SJCRH30 (cell line): ENCODE measurements at regions not wholly inside any gene's neighbourhood (a gene's known extent, or its start where the extent isn't known, plus 50 kb on each side); places are given as distances from the start of the nearest gene placed in this dataset.

Experiments
- DNase-seq, 2 experiments: peaks; one replicate each; pipeline ENCODE4 v3.0.0-alpha.2; 2015 to 2020
- H3K27ac ChIP-seq: fragments of 250-450 bp; sonication (Bioruptor Pico); 2 replicates; pipeline ENCODE4 v1.5.1; 2020; ENCODE audit warnings: mild to moderate bottlenecking, moderate library complexity
- H3K27me3 ChIP-seq: fragments of 250-450 bp; sonication (Bioruptor Pico); 2 replicates; pipeline ENCODE4 v1.5.1; 2020; ENCODE audit warnings: mild to moderate bottlenecking, moderate library complexity
- H3K36me3 ChIP-seq: fragments of 250-450 bp; sonication (Bioruptor Pico); 2 replicates; pipeline ENCODE4 v1.5.1; 2020; ENCODE audit warnings: mild to moderate bottlenecking, moderate library complexity
- H3K4me1 ChIP-seq: fragments of 250-450 bp; sonication (Bioruptor Pico); 2 replicates; pipeline ENCODE4 v1.5.1; 2020; ENCODE audit warnings: mild to moderate bottlenecking, moderate library complexity
- H3K4me3 ChIP-seq: fragments of 250-450 bp; sonication (Bioruptor Pico); 2 replicates; pipeline ENCODE4 v1.5.1; 2020; ENCODE audit warnings: mild to moderate bottlenecking, moderate library complexity
- H3K9me3 ChIP-seq: fragments of 250-450 bp; sonication (Bioruptor Pico); replicated peaks from 2 replicates; pipeline ENCODE4 v1.5.1; 2020; ENCODE audit warnings: mild to moderate bottlenecking, moderate library complexity

GRCh38 chr4:24637173-24637572 lies 52.8 kb upstream of the DHX15 start:
- no peaks in the 10 kb centered on the region for H3K9me3 ChIP-seq
- H3K27me3 ChIP-seq, result peaks cover 5% of the 10 kb centered on the region; the same call in 1 of the 2 replicates
- H3K4me3 ChIP-seq, result no peak overlapping the region
- H3K36me3 ChIP-seq, result no peaks in the 10 kb centered on the region
- H3K27ac ChIP-seq, result no peak overlapping the region
- no peaks in the 10 kb centered on the region for H3K4me1 ChIP-seq
- no peak for DNase-seq

- Histone ChIP-seq H3K9me3 (no peaks in the 10 kb centered on the region), H3K27me3 (peaks cover 5% of the 10 kb centered on the region; the same call in 1 of the 2 replicates), H3K4me3 (no peak overlapping the region), H3K36me3 (no peaks in the 10 kb centered on the region), H3K4me1 (no peaks in the 10 kb centered on the region; the same call in 1 of the 2 replicates), H3K27ac (no peak overlapping the region)
- DNase-seq, result no peak
Measured at GRCh38 chr4:24638396-24638875, 54.1 kb upstream of the DHX15 start.

DNA sequence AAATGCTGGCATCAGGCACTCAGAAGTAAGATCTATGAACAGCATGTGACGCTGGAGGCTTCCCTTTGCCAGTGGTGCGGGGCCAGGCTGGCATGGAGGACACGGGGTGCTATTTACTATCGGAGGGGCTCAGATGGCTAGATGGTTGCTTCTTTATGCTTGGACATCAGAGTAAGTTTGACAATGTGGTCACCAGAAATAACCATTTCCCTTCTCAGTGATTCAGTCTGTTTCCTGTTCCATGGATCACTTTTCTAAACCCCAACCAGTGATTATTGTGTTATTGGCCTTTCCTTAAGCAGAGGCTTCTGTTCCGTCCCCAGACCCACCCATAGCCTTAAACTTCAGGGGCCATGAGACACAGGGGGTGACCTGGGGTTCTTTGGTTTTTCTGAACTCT lies 55.4 kb upstream of the DHX15 start:
- no peaks in the 10 kb centered on the region for H3K36me3 ChIP-seq
- no peak overlapping the region for H3K27ac ChIP-seq
- no peak overlapping the region for H3K4me3 ChIP-seq
- H3K4me1 ChIP-seq, result no peaks in the 10 kb centered on the region; the same call in 1 of the 2 replicates
- no peaks in the 10 kb centered on the region for H3K9me3 ChIP-seq
- H3K27me3 ChIP-seq, result no peaks in the 10 kb centered on the region; the same call in 1 of the 2 replicates
- no peak for DNase-seq

- DNase-seq, result no peak
- Histone ChIP-seq H3K4me3 (no peak overlapping the region), H3K27ac (no peak overlapping the region), H3K4me1 (no peaks in the 10 kb centered on the region; the same call in 1 of the 2 replicates), H3K9me3 (no peaks in the 10 kb centered on the region), H3K27me3 (no peaks in the 10 kb centered on the region), H3K36me3 (no peaks in the 10 kb centered on the region)
Measured at GRCh38 chr4:24640366-24640765, 56.0 kb upstream of the DHX15 start.

GRCh38 chr4:24642981-24643547 lies 58.7 kb upstream of the DHX15 start:
- H3K4me3 ChIP-seq, result no peak overlapping the region
- H3K27me3 ChIP-seq, result no peaks in the 10 kb centered on the region; the same call in 1 of the 2 replicates
- peak in 1 of 2 experiments; percentile 17 for DNase-seq
- no peaks in the 10 kb centered on the region for H3K36me3 ChIP-seq
- no peaks in the 10 kb centered on the region for H3K9me3 ChIP-seq
- no peaks in the 10 kb centered on the region; the same call in 1 of the 2 replicates for H3K4me1 ChIP-seq
- H3K27ac ChIP-seq, result no peak overlapping the region

DNA sequence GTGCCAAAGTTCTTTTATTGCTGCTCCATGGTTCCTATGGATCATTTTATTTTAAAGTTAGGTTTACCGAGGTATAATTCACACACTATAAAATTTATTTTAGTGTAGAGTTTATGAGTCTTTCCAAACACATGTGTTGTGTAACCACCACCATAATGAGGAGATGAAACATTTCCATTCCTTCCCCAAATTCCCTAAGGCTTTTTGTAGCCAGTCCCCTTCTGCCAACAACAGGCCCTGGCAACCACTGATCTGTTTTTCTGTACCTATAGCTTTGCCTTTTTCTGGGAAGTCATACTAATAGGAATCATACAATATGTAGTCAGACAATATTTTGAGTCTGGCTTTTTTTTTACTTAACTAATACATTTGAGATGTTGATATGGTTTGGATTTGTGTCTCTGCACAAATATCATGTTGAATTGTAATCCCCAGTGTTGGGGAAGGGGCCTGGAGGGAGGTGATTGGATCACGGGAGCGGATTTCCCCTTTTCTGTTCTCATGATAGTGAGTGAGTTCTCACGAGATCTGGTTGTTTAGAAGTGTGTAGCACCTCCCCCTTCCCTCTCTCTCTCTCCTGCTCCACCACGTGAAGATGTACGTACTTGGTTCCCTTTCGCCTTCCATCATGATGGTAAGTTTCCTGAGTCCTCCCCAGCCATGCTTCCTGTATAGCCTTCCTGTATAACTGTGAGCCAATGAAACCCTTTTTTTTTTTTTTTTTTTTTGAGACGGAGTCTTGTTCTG lies 59.6 kb upstream of the DHX15 start:
- DNase-seq, result no peak
- Histone ChIP-seq H3K9me3 (no peaks in the 10 kb centered on the region), H3K27ac (no peak overlapping the region)

DNA sequence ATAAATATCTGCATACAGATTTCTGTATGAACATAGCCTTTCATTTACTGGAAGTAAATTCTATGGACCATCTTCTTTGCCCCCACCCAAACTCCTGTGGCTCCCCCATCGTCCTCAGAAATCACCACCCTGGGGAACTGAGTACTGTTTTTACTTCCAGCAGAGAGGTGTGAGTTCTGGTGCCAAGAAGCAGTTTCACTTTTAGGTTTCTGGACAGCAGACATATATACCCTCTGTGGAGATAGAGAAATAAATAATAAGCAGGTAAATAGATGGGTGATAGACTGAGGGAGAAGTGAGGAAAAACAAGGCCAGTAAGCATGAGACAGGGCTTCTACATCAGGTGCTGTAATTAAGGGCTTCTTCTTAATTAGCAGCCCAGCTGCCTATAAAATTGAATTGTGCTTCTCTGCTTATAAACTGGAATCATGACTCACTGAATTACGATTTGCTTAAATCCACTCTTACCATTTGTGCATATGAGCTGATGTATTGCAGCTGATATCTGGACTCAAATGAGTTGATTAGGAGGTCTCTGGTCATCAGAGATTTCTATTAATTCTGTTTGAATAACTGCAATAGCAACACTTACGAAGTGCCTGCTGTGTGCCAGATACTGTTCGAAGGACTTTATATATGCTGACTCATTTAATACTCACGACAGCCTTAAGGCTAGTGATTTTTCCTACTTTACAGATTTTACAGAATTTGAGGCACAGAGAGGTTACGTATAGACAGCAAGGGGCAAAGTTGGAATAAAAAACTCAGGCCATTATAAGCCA lies 60.8 kb upstream of the DHX15 start:
- no peak for DNase-seq
- Histone ChIP-seq H3K4me1 (no peaks in the 10 kb centered on the region; the same call in 1 of the 2 replicates), H3K27ac (no peak overlapping the region), H3K27me3 (no peaks in the 10 kb centered on the region; the same call in 1 of the 2 replicates), H3K9me3 (no peaks in the 10 kb centered on the region), H3K4me3 (no peak overlapping the region), H3K36me3 (no peaks in the 10 kb centered on the region)

More for the DNA sequence above, 59.6 kb upstream of the DHX15 start:
- Histone ChIP-seq H3K4me3 (no peak overlapping the region), H3K27me3 (no peaks in the 10 kb centered on the region; the same call in 1 of the 2 replicates), H3K4me1 (no peaks in the 10 kb centered on the region; the same call in 1 of the 2 replicates), H3K36me3 (no peaks in the 10 kb centered on the region)

- no peaks in the 10 kb centered on the region for H3K36me3 ChIP-seq
- no peaks in the 10 kb centered on the region; the same call in 1 of the 2 replicates for H3K4me1 ChIP-seq
- DNase-seq, result no peak
- no peak overlapping the region for H3K27ac ChIP-seq
- H3K4me3 ChIP-seq, result no peak overlapping the region
- H3K9me3 ChIP-seq, result no peaks in the 10 kb centered on the region
- H3K27me3 ChIP-seq, result no peaks in the 10 kb centered on the region; the same call in 1 of the 2 replicates
Measured at GRCh38 chr4:24645765-24646550, 61.6 kb upstream of the DHX15 start.

- no peak overlapping the region for H3K27ac ChIP-seq
- no peaks in the 10 kb centered on the region; the same call in 1 of the 2 replicates for H3K4me1 ChIP-seq
Measured at GRCh38 chr4:24646798-24647460, 62.6 kb upstream of the DHX15 start.

DNA sequence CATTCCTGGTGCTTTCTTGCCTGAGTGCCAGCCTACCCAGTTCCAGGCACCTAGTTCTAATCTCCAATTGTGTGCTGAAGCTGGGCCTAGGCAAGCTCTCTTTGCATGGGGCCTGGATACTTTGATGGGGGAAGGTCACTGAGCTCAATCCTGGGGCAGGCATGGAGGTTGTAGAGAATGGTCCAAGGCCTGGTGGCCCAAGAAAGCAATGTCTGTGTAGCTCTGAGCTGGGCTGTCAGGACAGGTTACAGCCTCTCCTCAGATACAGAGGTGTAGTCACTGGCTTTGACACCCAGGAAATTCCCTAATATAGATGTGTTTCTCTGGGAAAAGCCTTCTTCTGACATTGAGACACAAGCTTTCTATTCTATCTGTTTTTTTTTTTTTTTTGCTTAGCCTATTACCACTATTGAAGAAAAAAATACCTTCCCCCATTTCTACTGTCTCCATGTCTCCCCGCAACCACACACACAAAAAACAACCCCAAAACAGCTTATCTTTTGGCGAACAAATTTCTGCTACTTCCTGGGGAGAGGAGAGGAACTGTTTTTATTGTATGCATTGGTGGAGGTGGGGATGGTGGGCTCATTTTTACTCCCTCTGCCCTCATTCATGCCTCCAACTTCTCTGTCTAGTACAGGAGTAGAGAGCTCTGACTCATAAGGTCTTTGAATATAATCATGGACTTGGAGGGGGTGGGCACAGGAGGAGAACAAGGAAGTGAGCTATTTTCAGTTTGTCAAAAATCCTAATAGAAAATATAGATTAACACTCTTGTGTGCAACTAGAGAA lies 66.7 kb upstream of the DHX15 start:
- H3K9me3 ChIP-seq, result no peaks in the 10 kb centered on the region
- DNase-seq, result no peak
- H3K36me3 ChIP-seq, result no peaks in the 10 kb centered on the region
- H3K4me1 ChIP-seq, result no peaks in the 10 kb centered on the region
- no peak overlapping the region for H3K27ac ChIP-seq
- H3K4me3 ChIP-seq, result no peak overlapping the region
- no peaks in the 10 kb centered on the region; the same call in 1 of the 2 replicates for H3K27me3 ChIP-seq

More at GRCh38 chr4:24646798-24647460, 62.6 kb upstream of the DHX15 start:
- no peaks in the 10 kb centered on the region for H3K36me3 ChIP-seq
- no peaks in the 10 kb centered on the region for H3K9me3 ChIP-seq
- H3K27me3 ChIP-seq, result no peaks in the 10 kb centered on the region; the same call in 1 of the 2 replicates
- no peak overlapping the region for H3K4me3 ChIP-seq
- no peak for DNase-seq

GRCh38 chr4:24655326-24655725 lies 71.0 kb upstream of the DHX15 start:
- Histone ChIP-seq H3K27me3 (no peaks in the 10 kb centered on the region), H3K27ac (no peak overlapping the region), H3K4me3 (no peak overlapping the region), H3K9me3 (no peaks in the 10 kb centered on the region), H3K36me3 (no peaks in the 10 kb centered on the region), H3K4me1 (peaks cover 24% of the 10 kb centered on the region)
- DNase-seq, result no peak

GRCh38 chr4:24655971-24656370 lies 71.6 kb upstream of the DHX15 start:
- peak in 1 of 2 experiments; percentile 17 for DNase-seq
- H3K27me3 ChIP-seq, result no peaks in the 10 kb centered on the region
- peaks cover 24% of the 10 kb centered on the region for H3K4me1 ChIP-seq
- no peaks in the 10 kb centered on the region for H3K36me3 ChIP-seq
- H3K27ac ChIP-seq, result no peak overlapping the region
- H3K9me3 ChIP-seq, result no peaks in the 10 kb centered on the region
- no peak overlapping the region for H3K4me3 ChIP-seq

- H3K9me3 ChIP-seq, result no peaks in the 10 kb centered on the region
- no peak for DNase-seq
- no peak overlapping the region for H3K4me3 ChIP-seq
- H3K36me3 ChIP-seq, result no peaks in the 10 kb centered on the region
- peaks cover 24% of the 10 kb centered on the region for H3K4me1 ChIP-seq
- no peaks in the 10 kb centered on the region for H3K27me3 ChIP-seq
- H3K27ac ChIP-seq, result no peak overlapping the region
Measured at GRCh38 chr4:24656906-24657305, 72.6 kb upstream of the DHX15 start.
